Right lobe of liver (tissue), 6 donors: ENCODE measurements at regions not wholly inside any gene's neighbourhood (a gene's known extent, or its start where the extent isn't known, plus 50 kb on each side); places are given as distances from the start of the nearest gene placed in this dataset.

Experiments
- ATAC-seq, 4 donors: fragments of 200-7000 bp; cut with Tn5 transposase; one replicate each; pipeline ENCODE4 v1.9.1; 2020; ENCODE audit warnings: mild to moderate bottlenecking in 4 of 4, moderate library complexity in 4 of 4
- DNase-seq, 3 donors: peaks; one replicate each; pipeline ENCODE4 v3.0.0-alpha.2; 2020
- H3K27ac ChIP-seq, 3 donors: fragments of 200-600 bp; one replicate each; pipeline ENCODE4 v1.8.0; 2022
- H3K27me3 ChIP-seq, 2 donors: fragments of 200-600 bp; one replicate each; pipeline ENCODE4 v1.8.0; 2022
- H3K36me3 ChIP-seq, 4 donors: fragments of 200-600 bp; sonication (generic) in 1 of 4; one replicate each; pipeline versions ENCODE4 v1.5.1 to v1.8.0; 2017 to 2022; ENCODE audit warnings: control low read depth in 1 of 4
- H3K4me1 ChIP-seq, 4 donors: fragments of 200-600 bp; sonication (generic) in 1 of 4; one replicate each; pipeline versions ENCODE4 v1.5.1 to v1.8.0; 2017 to 2022; ENCODE audit warnings: control low read depth in 1 of 4
- H3K4me3 ChIP-seq, 3 donors: fragments of 200-600 bp; one replicate each; pipeline ENCODE4 v1.8.0; 2022
- H3K9me3 ChIP-seq, 4 donors: fragments of 200-600 bp; sonication (generic) in 1 of 4; one replicate each; pipeline versions ENCODE4 v1.5.1 to v1.8.0; 2017 to 2022; ENCODE audit warnings: control low read depth in 1 of 4
- CTCF ChIP-seq, 4 donors: fragments of 200-600 bp in 3 of 4; fragments of 450-650 bp in 1 of 4; IDR thresholded peaks; one replicate each; pipeline versions ENCODE4 v1.5.1 to v1.8.0; 2016 to 2022; ENCODE audit warnings: antibody characterized with exemption in 4 of 4, mild to moderate bottlenecking in 2 of 4
- POLR2A ChIP-seq: fragments of 450-650 bp; IDR thresholded peaks from one replicate; pipeline ENCODE4 v1.6.1; 2017; ENCODE audit warnings: antibody characterized with exemption, mild to moderate bottlenecking
- WGBS: methylation state at CpG from one replicate; pipeline ENCODE4 v1.1.6; 2018; ENCODE audit warnings: low coverage, low lambda C conversion rate; ENCODE audit not compliant: insufficient coverage; ENCODE audit errors: missing lambda C conversion rate; 5-methylcytosine and 5-hydroxymethylcytosine counted together
- intact Hi-C, 2 donors: fragments of 100-400 bp; cut with DNase I; formaldehyde crosslinking; loops; one replicate each; pipeline versions ENCODE4 v1.11.2 to v1.14.1; 2022
- donor health status: DM: no; HTN: yes; CAD: no.
- donor health status: DM: no; HTN: no; CAD: no.
- donor health status: DM: no; HTN: no; CAD: no.
- donor health status: DM: no; HTN: yes; CAD: no.
- donor health status: DM: no; HTN: yes; CAD: no.

GRCh38 chr4:135338181-135338580 is 1136.6 kb upstream of the PABPC4L start:
- Histone ChIP-seq H3K9me3 (no peaks in the 10 kb centered on the region), H3K36me3 (no peaks in the 10 kb centered on the region), H3K27me3 (no peaks in the 10 kb centered on the region), H3K4me1 (no peaks in the 10 kb centered on the region), H3K4me3 (no peak overlapping the region), H3K27ac (no peak overlapping the region)
- TF ChIP-seq POLR2A (no peak), CTCF (IDR thresholded peaks at IDR 0.05) (no peak)
- ATAC-seq: no peak
- DNase-seq: no peak
- intact Hi-C loops: no loop called here

- H3K27ac ChIP-seq: no peak overlapping the region
- no peak for ATAC-seq
- H3K36me3 ChIP-seq: no peaks in the 10 kb centered on the region
- DNase-seq: no peak
- no peaks in the 10 kb centered on the region for H3K27me3 ChIP-seq
- intact Hi-C loops: no loop called here
- no peak for TF ChIP-seq CTCF (IDR thresholded peaks at IDR 0.05)
- no peak for TF ChIP-seq POLR2A
- 18% methylated on average over 2 of the region's 2 CpGs for WGBS
- H3K9me3 ChIP-seq: no peaks in the 10 kb centered on the region
- no peak overlapping the region for H3K4me3 ChIP-seq
- no peaks in the 10 kb centered on the region for H3K4me1 ChIP-seq
Measured at GRCh38 chr4:135325264-135325663, 1123.7 kb upstream of the PABPC4L start.

- no peak for DNase-seq
- Histone ChIP-seq H3K4me1 (no peaks in the 10 kb centered on the region), H3K36me3 (no peaks in the 10 kb centered on the region), H3K9me3 (no peaks in the 10 kb centered on the region), H3K27ac (no peak overlapping the region), H3K27me3 (no peaks in the 10 kb centered on the region), H3K4me3 (no peak overlapping the region)
- TF ChIP-seq CTCF (IDR thresholded peaks at IDR 0.05) (no peak), POLR2A (no peak)
- 42% methylated on average over 2 of the region's 2 CpGs for WGBS
- no peak for ATAC-seq
- intact Hi-C loops: no loop called here
Measured at GRCh38 chr4:135319685-135320084, 1118.1 kb upstream of the PABPC4L start.

GRCh38 chr4:135316266-135316779 is 1114.7 kb upstream of the PABPC4L start:
- Histone ChIP-seq H3K36me3 (no peaks in the 10 kb centered on the region), H3K27ac (no peak overlapping the region), H3K27me3 (no peaks in the 10 kb centered on the region), H3K9me3 (no peaks in the 10 kb centered on the region), H3K4me1 (no peaks in the 10 kb centered on the region), H3K4me3 (no peak overlapping the region)
- ATAC-seq (no peak), DNase-seq (no peak)
- intact Hi-C loops: no loop called here
- no peak for TF ChIP-seq POLR2A
- TF ChIP-seq CTCF (IDR thresholded peaks at IDR 0.05): no peak
- WGBS: 69% methylated on average over 6 of the region's 7 CpGs

GRCh38 chr4:135290136-135290535 is 1088.5 kb upstream of the PABPC4L start:
- 45% methylated on average over 2 of the region's 2 CpGs for WGBS

More at GRCh38 chr4:135290136-135290535, 1088.5 kb upstream of the PABPC4L start:
- DNase-seq (no peak), ATAC-seq (no peak)
- intact Hi-C loops: no loop called here
- no peak overlapping the region for H3K4me3 ChIP-seq
- TF ChIP-seq CTCF (IDR thresholded peaks at IDR 0.05) (no peak), POLR2A (no peak)
- no peaks in the 10 kb centered on the region for H3K9me3 ChIP-seq
- H3K27ac ChIP-seq: no peak overlapping the region
- no peaks in the 10 kb centered on the region for H3K27me3 ChIP-seq
- H3K36me3 ChIP-seq: no peaks in the 10 kb centered on the region
- H3K4me1 ChIP-seq: no peaks in the 10 kb centered on the region
